GM12878 (cell line): ENCODE measurements at regions not wholly inside any gene's neighbourhood (a gene's known extent, or its start where the extent isn't known, plus 50 kb on each side); places are given as distances from the start of the nearest gene placed in this dataset.

Experiments
- ATAC-seq: fragments of 200-7000 bp; cut with Tn5 transposase; 3 replicates; pipeline ENCODE4 v1.9.1; 2020; ENCODE audit warnings: mild to moderate bottlenecking, moderate library complexity
- BruUV-seq: library from RNA; stranded (reverse); fragments of 400-500 nt; replicated peaks from 2 replicates; lab custom pipeline; 2021; lab: Mats Ljungman, UMichigan
- CTCF ChIA-PET: fragments of 300-600 bp; sonication (Branson Sonifier 250); formaldehyde crosslinking; extraction: SDS; loops from one replicate; lab custom pipeline; 2021; ENCODE audit warnings: inconsistent platforms; lab: Yijun Ruan, JAX
- POLR2A ChIA-PET: fragments of 350-600 bp; formaldehyde crosslinking; extraction: SDS; loops from one replicate; lab custom pipeline; 2021; ENCODE audit warnings: inconsistent platforms; lab: Charles Lee
- RAD21 ChIA-PET: fragments of 300-600 bp; sonication (Branson Sonifier 250); formaldehyde crosslinking; loops from one replicate; lab custom pipeline; 2023; ENCODE audit warnings: antibody characterized with exemption; ENCODE audit not compliant: unreplicated experiment; lab: Charles Lee
- SMC1A ChIA-PET: fragments of 300-600 bp; sonication (Branson Sonifier 250); formaldehyde crosslinking; loops from one replicate; lab custom pipeline; 2023; ENCODE audit not compliant: unreplicated experiment, uncharacterized antibody; lab: Charles Lee
- DNase-seq: peaks from one replicate; pipeline ENCODE4 v3.0.0-alpha.2; 2011; ENCODE audit warnings: low read depth, low spot score
- FAIRE-seq: peaks from 3 replicates; lab custom pipeline; 2011; peaks lifted over from hg19 to GRCh38; lab: Jason Lieb, UNC
- H2AFZ ChIP-seq: 2 replicates; pipeline ENCODE4 v1.6.0; 2011; ENCODE audit warnings: low read depth, low read length, control low read depth; ENCODE audit not compliant: control insufficient read depth
- H3K27ac ChIP-seq: 2 replicates; pipeline ENCODE4 v1.5.1; 2011; ENCODE audit warnings: control low read depth; ENCODE audit not compliant: control insufficient read depth, insufficient read depth
- H3K27me3 ChIP-seq, 2 experiments: replicated peaks in 1 of 2; 2 replicates each; pipeline versions ENCODE4 v1.6.0 to v1.6.1; 2011; ENCODE audit warnings: low read length in 1 of 2; ENCODE audit not compliant: control insufficient read depth in 2 of 2, insufficient read depth in 2 of 2
- H3K36me3 ChIP-seq, 2 experiments: 2 replicates each; pipeline ENCODE4 v1.5.1; 2011; ENCODE audit warnings: low read length in 1 of 2; ENCODE audit not compliant: control insufficient read depth in 2 of 2, insufficient read depth in 2 of 2
- H3K4me1 ChIP-seq: 2 replicates; pipeline ENCODE4 v1.6.1; 2011; ENCODE audit warnings: mild to moderate bottlenecking, low read length, moderate library complexity, mixed read lengths; ENCODE audit not compliant: control insufficient read depth, insufficient read depth
- H3K4me2 ChIP-seq: 2 replicates; pipeline ENCODE4 v1.6.0; 2011; ENCODE audit warnings: control low read depth; ENCODE audit not compliant: control insufficient read depth, insufficient read depth
- H3K4me3 ChIP-seq: fragments of 200-600 bp; sonication (generic); 2 replicates; pipeline ENCODE4 v1.5.1; 2016
- H3K79me2 ChIP-seq: 2 replicates; pipeline ENCODE4 v1.6.0; 2011; ENCODE audit warnings: low read length; ENCODE audit not compliant: control insufficient read depth, insufficient read depth
- H3K9ac ChIP-seq: 2 replicates; pipeline ENCODE4 v1.8.0; 2011; ENCODE audit warnings: low read length, control low read depth, mixed read lengths; ENCODE audit not compliant: control insufficient read depth, insufficient read depth
- H3K9me3 ChIP-seq: replicated peaks from 3 replicates; pipeline ENCODE4 v1.5.1; 2011; ENCODE audit warnings: mild to moderate bottlenecking, low read length; ENCODE audit not compliant: control insufficient read depth, insufficient read depth
- H4K20me1 ChIP-seq: 2 replicates; pipeline ENCODE4 v1.6.0; 2011; ENCODE audit not compliant: control insufficient read depth, insufficient read depth
- BCL11A ChIP-seq: IDR thresholded peaks from 2 replicates; pipeline ENCODE4 v1.6.1; 2011; ENCODE audit warnings: low read depth, low read length
- CBX5 ChIP-seq: sonication (generic); IDR thresholded peaks from 2 replicates; pipeline ENCODE4 v1.6.1; 2016; ENCODE audit warnings: low read depth, moderate library complexity, mild to moderate bottlenecking, inconsistent platforms
- JUND ChIP-seq: IDR thresholded peaks from 2 replicates; pipeline ENCODE4 v1.6.1; 2012; ENCODE audit warnings: low read depth, mild to moderate bottlenecking, low read length, improper control_type of control experiment, moderate library complexity
- KLF5 ChIP-seq: fragments of 450-650 bp; IDR thresholded peaks from 2 replicates; pipeline ENCODE4 v1.6.1; 2014; ENCODE audit warnings: mild to moderate bottlenecking; ENCODE audit not compliant: partially characterized antibody
- LARP7 ChIP-seq: fragments of 450-650 bp; IDR thresholded peaks from 2 replicates; pipeline ENCODE4 v1.6.1; 2017; ENCODE audit warnings: mild to moderate bottlenecking
- PAX5 ChIP-seq: IDR thresholded peaks from 2 replicates; pipeline ENCODE4 v1.6.1; 2011; ENCODE audit warnings: low read depth, low read length, borderline replicate concordance
- PML ChIP-seq: IDR thresholded peaks from 2 replicates; pipeline ENCODE4 v1.6.1; 2012; ENCODE audit warnings: low read length, inconsistent platforms
- SMARCA5 ChIP-seq: fragments of 450-650 bp; IDR thresholded peaks from 2 replicates; pipeline ENCODE4 v1.6.1; 2017; ENCODE audit warnings: mild to moderate bottlenecking
- SREBF2 ChIP-seq: IDR thresholded peaks from 2 replicates; pipeline ENCODE4 v1.6.1; 2012; ENCODE audit warnings: mild to moderate bottlenecking, low read length
- STAT3 ChIP-seq: IDR thresholded peaks from 2 replicates; pipeline ENCODE4 v1.6.1; 2011; ENCODE audit warnings: low read depth, low read length, improper control_type of control experiment
- ZNF207 ChIP-seq: fragments of 450-650 bp; IDR thresholded peaks from 2 replicates; pipeline ENCODE4 v1.6.1; 2014; ENCODE audit warnings: antibody characterized with exemption, mild to moderate bottlenecking, borderline replicate concordance
- ZNF24 ChIP-seq: fragments of 450-650 bp; IDR thresholded peaks from 2 replicates; pipeline ENCODE4 v1.6.1; 2017; ENCODE audit warnings: antibody characterized with exemption, mild to moderate bottlenecking
- WGBS: methylation state at CpG from one replicate; pipeline ENCODE4 v1.1.6; 2016; ENCODE audit warnings: low lambda C conversion rate; ENCODE audit not compliant: insufficient replicate concordance, insufficient coverage; ENCODE audit errors: missing lambda C conversion rate; 5-methylcytosine and 5-hydroxymethylcytosine counted together
- in situ Hi-C: fragments of 300-500 bp; cut with MboI; formaldehyde crosslinking; loops from 9 replicates; pipeline ENCODE4 v1.14.3; 2018; ENCODE audit warnings: mixed read lengths
- intact Hi-C: fragments of 100-400 bp; cut with micrococcal nuclease; formaldehyde crosslinking; loops from one replicate; pipeline ENCODE4 v1.14.2; 2022; ENCODE audit not compliant: unreplicated experiment
- TF ChIP-seq, protein P1 (sequence below): IDR thresholded peaks from 2 replicates; pipeline ENCODE4 v1.6.1; 2012; ENCODE audit warnings: low read depth, low read length, improper control_type of control experiment
- TF ChIP-seq, protein P2 (sequence below): IDR thresholded peaks from 2 replicates; pipeline ENCODE4 v1.6.1; 2011; ENCODE audit warnings: low read depth, mild to moderate bottlenecking, low read length, moderate library complexity, borderline replicate concordance; ENCODE audit errors: extremely low read depth

DNA sequence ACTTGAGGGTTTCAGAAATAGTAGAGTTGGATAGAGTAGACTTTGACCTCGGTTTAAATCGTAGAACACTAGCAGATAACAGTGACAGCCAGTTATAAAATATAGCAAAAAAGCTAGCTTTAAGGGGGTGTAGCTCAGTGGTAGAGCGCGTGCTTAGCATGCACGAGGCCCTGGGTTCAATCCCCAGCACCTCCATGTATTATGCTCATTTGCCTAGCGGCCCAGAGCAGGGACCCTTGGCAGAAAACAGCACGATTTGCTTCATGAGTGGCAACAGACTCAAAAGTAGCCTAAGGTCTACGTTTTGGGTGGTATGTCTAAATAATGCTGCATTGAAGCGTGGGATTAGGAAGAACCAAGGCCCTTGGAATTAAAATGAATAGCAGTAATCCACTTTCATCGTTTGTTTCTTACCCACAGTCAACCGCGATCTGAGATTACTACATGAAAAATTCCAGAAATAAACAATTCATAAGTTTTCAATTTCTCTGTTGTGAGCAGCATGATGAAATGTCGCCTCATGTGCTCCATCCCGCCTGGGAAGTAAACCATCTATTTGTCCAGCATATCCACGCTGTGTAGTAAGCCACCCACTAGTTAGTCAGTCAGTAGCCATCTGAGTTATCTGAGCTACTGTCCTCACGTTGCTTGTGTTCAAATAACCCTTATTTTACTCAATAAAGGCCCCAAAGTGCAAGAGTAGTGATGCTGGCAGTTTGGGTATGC lies 184.9 kb downstream of the GPX5 start:
- intact Hi-C loops, result no loop called here
- TF ChIP-seq SREBF2, result peak; percentile 56; the same call in 1 of the 2 replicates
- TF ChIP-seq PAX5, result no peak
- TF ChIP-seq SMARCA5, result no peak
- TF ChIP-seq ZNF24, result 0 out of 2 replicates have a peak, but pooled peaks have one; percentile 30
- TF ChIP-seq PML, result no peak
- no peak for TF ChIP-seq LARP7
- TF ChIP-seq, protein P1, sequence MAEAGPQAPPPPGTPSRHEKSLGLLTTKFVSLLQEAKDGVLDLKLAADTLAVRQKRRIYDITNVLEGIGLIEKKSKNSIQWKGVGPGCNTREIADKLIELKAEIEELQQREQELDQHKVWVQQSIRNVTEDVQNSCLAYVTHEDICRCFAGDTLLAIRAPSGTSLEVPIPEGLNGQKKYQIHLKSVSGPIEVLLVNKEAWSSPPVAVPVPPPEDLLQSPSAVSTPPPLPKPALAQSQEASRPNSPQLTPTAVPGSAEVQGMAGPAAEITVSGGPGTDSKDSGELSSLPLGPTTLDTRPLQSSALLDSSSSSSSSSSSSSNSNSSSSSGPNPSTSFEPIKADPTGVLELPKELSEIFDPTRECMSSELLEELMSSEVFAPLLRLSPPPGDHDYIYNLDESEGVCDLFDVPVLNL, result no peak
- TF ChIP-seq, all 136 proteins: peak for 2
- no peak overlapping the region for H3K9ac ChIP-seq
- POLR2A ChIA-PET, result no interaction called here
- CTCF ChIA-PET, result no interaction called here
- DNase-seq, result no peak
- H3K36me3 ChIP-seq, result no peaks in the 10 kb centered on the region
- ATAC-seq, result peak; percentile 34; the same call in 2 of the 3 replicates
- no peak overlapping the region for H3K27ac ChIP-seq
- no peak overlapping the region for H2AFZ ChIP-seq
- no peaks in the 10 kb centered on the region for H3K27me3 ChIP-seq
- peaks cover 4% of the 10 kb centered on the region; the same call in 2 of the 3 replicates for H3K9me3 ChIP-seq
- FAIRE-seq, result no peak
- SMC1A ChIA-PET, result no interaction called here
- BruUV-seq, result no TSS peak
- no peaks in the 10 kb centered on the region for H4K20me1 ChIP-seq
- RAD21 ChIA-PET, result no interaction called here
- no peaks in the 10 kb centered on the region for H3K4me1 ChIP-seq
- no peaks in the 10 kb centered on the region for H3K79me2 ChIP-seq
- WGBS, result 28% methylated on average over 16 of the region's 16 CpGs
- in situ Hi-C loops, result no loop called here
- H3K4me2 ChIP-seq, result no peak overlapping the region; the same call in 1 of the 2 replicates
- peak overlapping the region; percentile 8; the same call in 1 of the 2 replicates for H3K4me3 ChIP-seq

DNA sequence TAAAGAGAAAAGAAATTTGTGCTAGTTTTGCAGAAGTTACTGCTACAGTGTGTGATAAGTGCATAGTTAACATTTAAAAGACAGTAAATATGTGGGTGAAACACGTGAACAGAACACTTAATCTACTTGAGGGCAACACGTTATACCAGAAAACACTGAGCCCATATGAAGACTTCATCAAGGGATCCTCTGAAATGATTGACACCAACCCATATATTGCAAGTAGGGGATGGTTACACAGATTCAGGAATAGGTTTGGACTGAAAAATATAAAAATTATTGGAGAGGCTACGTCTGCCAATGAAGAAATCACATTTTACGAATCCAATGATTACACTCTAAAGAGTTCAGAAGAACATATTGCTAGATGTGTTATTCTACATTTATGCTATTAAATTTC lies 185.6 kb downstream of the GPX5 start:
- BruUV-seq, result no TSS peak
- FAIRE-seq, result no peak
- peaks cover 4% of the 10 kb centered on the region; the same call in 2 of the 3 replicates for H3K9me3 ChIP-seq

More for the DNA sequence above, 185.6 kb downstream of the GPX5 start:
- TF ChIP-seq ZNF207, result no peak
- no peak for TF ChIP-seq KLF5
- TF ChIP-seq CBX5, result no peak
- TF ChIP-seq, protein P2, sequence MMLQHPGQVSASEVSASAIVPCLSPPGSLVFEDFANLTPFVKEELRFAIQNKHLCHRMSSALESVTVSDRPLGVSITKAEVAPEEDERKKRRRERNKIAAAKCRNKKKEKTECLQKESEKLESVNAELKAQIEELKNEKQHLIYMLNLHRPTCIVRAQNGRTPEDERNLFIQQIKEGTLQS, result no peak
- no peak for TF ChIP-seq BCL11A
- TF ChIP-seq STAT3, result no peak
- TF ChIP-seq JUND, result no peak
- TF ChIP-seq, all 136 proteins: peak for 0
- Histone ChIP-seq H3K4me3 (no peak overlapping the region), H3K9ac (no peak overlapping the region), H4K20me1 (no peaks in the 10 kb centered on the region), H3K36me3 (no peaks in the 10 kb centered on the region), H3K4me1 (no peaks in the 10 kb centered on the region), H2AFZ (no peak overlapping the region), H3K27ac (no peak overlapping the region), H3K79me2 (no peaks in the 10 kb centered on the region), H3K27me3 (no peaks in the 10 kb centered on the region), H3K4me2 (no peak overlapping the region)
- intact Hi-C loops, result no loop called here
- POLR2A ChIA-PET, result no interaction called here
- SMC1A ChIA-PET, result no interaction called here
- in situ Hi-C loops, result no loop called here
- 34% methylated on average over 4 of the region's 4 CpGs for WGBS
- RAD21 ChIA-PET, result no interaction called here
- DNase-seq (no peak), ATAC-seq (no peak)
- CTCF ChIA-PET, result no interaction called here
